NCI-H82 treated with DMSO at 0.1 percent for 48 hours (cell line): ENCODE measurements at regions not wholly inside any gene's neighbourhood (a gene's known extent, or its start where the extent isn't known, plus 50 kb on each side); places are given as distances from the start of the nearest gene placed in this dataset.
A peak's percentile ranks its signal among the peaks of the same experiment; 100 is the strongest.

ENCODE experiments used
- DNase-seq: peaks from one replicate; lab custom pipeline; 2025; ENCODE audit not compliant: unreplicated experiment; lab: John Stamatoyannopoulos, UW

DNA sequence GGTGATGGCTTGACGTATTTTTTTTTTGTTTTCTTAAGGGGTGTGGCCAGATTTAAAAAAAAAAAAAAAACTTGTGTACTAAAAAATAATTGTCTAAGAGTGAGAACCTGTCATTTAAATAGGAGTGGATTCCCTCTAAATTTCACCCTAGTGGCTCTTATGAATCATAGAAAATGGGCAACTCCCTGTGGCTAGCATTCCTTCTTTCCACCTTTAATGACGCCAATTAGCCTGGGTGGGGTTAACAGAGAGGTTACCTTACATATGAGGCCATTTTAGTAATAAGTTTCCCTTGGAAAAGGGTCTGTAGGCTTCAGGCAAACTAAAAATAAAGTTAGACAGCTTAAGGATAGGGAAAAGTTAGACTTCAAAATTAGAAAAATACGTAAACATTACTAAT, 223.5 kb upstream of the FAM241A start:
- no peak for DNase-seq

DNA sequence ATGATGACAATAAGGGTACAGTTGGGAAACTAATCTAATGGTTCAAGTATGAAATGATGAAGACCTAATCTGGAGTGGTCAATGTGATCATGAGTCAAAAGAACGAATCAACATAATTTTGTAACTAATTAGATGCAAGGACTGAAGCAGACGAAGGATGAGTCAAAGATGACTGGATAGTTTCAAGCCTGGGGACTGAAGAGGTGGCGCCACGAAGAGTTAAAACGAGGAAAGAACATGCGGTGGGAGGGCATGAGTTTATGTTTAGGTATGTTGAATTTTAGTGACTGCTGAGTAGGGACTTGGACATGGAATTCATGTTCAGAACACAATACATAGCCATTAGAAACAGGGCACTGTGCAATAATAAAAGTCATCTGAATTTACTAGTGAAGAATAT, 221.5 kb upstream of the FAM241A start:
- DNase-seq, result no peak

DNA sequence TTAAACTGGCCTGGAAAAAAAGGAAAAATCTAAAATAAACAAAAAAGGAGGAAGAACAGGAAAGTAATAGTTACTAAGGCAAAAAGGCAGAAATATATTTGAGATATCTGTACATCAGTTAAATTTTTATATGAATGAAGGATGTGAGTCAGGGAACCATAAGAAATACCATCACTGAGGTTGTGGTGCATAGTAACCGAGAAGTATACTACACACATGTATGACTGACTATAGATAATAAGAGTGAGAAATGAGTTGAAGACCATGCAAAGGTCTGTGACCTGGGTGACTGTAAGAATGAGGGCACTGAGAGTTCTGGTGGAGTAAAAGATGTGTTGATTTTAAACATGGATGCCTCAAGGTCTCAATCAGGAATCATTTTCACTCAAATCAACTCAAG, 220.6 kb upstream of the FAM241A start:
- no peak for DNase-seq

DNA sequence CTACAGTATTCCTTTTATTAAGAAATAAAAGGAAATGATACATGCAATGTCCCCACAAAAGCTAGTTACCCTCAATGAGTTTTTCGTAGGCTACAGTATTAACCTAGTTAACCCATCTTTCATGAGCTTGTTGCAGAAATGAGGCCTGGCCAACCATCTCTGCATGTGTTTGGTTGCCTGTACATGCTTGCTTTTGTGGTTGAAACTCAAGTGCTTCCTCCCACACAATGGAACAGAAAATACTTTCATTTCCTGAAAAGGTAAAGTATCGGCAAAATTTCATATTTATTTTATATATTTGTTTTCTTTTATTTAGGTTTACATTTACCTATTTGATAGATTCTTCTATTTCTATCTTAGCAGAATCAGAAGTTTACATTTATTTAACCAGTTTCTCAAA, 214.6 kb upstream of the FAM241A start:
- DNase-seq, result no peak

DNA sequence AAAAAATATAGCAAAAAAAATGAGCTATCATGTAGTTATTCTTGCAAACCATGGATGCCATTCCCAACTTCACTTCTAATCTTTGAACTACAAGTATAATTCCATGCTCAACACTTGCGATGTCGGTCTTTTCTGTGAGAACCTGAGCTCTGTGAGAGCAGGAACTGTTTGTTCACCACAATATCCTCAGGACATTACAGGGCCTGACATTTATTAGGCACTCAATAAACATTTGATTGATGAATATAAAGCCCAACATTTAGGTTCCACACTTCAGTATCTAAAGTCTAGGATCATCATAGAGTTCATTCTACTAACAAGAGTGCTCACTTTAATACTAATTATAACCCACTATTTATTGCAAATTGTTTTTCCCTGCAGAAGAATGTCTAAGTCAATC, 211.6 kb upstream of the FAM241A start:
- no peak for DNase-seq

DNA sequence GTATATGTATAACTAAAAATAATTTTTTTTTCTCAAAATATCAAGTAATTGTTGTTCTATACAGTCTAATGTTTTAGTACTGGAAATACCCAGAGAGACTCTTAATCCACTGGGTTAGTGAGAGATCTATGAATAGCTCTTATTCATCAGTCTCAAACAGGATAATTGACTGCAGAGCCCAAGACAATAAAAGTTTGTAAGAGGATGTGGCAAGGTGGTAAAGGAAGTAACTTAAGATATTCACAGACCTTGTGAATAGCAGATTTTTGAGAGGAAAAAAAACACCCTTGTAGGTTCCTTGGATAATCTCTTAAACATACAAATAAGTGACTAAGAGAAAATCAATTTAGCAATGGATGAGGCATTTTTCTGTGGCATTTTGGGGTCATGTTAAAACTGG, 210.9 kb upstream of the FAM241A start:
- peak; percentile 29 for DNase-seq

DNA sequence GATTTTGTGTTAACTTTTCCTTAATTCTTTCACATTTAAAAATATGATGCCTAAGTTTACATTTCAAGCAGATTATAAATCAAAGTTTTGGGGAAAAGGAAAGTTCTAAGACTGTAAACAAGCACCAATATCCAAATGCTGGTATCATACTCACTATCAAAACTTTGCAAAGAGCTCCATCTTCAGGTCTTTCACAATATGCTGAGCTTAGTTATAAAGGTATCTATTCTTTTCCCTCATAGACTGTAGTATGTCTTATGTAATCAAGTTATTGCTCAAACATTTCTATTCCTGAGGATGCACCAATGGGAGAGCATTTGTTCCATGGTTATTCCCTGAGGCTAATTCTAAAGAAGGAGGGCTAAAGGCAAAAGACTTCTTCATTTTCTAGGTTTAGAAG, 207.9 kb upstream of the FAM241A start:
- peak; percentile 76 for DNase-seq

DNA sequence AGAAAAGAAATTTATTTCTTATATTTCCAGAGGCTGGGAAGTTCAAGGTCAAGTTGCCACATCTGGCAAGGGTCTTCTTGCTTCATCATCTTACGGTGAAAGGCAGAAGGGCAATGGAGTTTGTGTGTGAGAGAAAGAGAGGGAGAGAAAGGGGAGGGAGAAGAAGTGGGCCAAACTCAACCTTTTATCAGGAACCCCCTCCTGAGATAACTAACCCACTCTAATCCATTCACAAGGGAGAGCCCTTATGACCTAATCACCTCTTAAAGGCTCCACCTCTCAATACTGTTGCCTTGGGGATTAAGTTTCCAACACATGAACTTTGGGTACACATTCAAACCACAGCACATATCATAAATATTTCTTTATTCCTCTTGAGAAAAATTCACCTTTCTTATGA, 203.3 kb upstream of the FAM241A start:
- no peak for DNase-seq

DNA sequence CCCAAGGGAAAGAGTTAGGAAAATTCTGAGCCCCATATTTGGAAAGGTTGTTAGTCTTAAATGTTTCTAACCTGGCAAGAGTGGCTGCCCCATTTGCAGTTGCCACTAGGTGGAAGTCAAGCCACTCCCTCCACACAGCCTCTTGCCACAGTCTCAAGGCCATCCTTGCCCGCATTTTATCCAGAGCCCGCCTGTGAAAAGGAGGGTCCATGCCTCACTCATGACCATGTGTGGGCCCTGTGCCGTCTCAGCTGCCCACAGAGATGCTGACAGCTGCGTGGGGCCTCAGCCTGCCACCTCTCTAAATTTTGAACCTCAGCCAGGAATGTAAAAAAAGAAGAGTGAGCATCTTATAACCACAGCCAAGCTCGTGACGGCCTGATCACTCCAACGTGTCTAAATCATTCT, 201.5 kb upstream of the FAM241A start:
- DNase-seq, result peak; percentile 63

DNA sequence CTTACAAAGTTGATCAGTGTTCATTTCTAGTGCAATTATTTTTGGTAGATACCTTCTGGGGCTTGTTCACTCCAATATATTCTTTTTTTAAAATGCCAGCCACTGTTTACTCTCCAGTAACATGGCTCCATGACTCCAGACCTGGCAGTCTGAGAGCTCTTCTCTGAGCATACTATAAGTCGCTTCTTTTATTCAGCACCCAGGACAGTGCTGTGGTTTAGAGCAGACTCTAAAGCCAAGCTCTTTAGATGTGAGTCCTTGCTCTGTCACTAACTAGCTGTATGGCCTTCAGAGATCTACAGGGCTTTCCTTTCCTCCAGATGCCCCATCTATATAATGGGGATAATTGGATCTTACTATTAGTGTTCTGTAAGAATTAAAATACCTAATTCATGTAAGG, 200.2 kb upstream of the FAM241A start:
- peak; percentile 70 for DNase-seq

DNA sequence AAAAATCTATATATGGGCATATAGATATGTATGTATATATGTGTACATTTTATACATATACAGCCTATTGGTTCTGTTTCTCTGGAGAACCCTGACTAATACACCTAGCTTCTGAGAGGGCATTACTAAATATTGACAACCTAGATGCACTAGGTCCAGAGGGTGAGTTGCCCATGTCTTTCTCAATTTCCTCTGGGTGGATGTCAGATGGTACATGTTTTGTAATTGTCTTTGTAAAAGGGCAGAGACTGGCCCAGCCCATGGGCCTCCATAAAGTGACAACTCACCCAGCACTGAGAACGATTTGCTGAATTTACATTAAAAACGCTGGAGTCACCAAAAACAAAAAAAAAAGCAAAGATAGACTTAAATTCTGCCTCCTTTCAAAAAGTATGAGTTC, 198.5 kb upstream of the FAM241A start:
- DNase-seq, result no peak

DNA sequence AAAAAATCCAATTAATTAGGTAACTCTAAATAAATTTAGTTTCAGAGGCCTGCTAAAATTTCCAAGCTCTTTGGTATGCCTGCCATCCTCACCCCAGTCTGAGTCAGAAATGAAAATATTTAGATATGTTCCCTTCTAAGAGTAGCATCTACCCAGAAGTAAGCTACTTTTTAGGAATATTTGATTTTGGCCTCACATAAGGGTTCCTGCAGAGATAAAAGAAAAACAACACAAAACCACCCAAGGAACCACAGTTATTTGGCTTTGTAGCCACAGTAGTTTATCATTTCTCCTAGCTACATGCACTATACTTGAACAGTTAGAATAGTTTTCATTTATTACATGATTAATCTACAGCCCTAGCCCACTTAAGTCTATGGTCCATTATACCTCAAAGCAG, 192.6 kb upstream of the FAM241A start:
- DNase-seq, result no peak

DNA sequence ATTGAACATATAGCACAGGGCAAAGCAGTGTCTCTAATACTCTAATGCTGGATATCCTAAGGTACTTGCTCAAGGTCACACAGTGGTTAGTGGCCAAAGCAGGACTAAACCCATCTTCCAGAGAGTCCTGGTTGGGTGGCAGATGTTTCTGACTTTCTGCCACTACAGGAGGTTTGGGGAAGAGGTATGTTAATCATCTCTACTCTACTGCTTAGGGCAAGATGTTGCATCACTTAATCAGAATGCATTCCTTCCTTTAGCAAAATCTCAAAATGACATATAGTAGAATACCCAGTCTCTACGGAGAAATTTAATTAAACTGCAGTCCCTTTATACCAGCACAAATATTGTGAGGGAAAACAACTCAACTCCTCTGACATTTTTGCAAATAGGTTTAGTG, 190.7 kb upstream of the FAM241A start:
- DNase-seq, result no peak

DNA sequence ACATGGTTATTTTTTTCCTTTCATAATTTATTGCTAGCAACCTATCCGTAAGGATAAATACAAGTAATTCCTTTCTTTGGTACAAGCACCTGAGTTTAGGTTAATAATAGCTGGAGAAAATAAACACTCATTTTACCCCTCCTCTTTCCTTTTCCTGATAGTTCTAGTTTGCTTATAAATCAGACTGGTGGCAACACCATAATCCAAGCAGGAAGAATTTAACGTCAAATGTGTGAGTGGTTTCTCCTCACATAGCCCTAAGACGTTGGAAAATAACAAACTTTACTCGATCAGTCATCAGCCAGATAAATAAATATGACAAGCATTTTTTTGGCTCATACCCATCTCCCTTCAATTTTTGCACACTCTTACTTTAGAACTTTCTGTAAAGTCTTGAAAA, 190.3 kb upstream of the FAM241A start:
- DNase-seq, result no peak

DNA sequence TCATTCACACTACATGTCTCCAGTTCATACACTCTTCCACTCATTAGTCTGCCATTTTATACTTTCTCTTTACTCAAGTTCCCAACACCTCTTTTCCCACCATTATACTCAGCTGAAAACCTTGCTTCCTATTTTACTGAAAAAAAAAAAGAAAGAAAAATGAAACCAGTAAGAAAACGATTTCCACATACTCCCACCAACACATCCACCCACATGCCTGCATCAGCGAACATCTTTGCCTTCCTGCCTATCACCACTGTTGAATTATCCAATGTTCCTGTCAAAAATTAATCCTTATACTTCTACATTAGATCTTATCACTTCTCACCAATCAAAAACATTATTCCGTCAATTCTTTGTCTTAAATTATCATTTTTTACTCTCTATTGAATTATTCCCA, 188.1 kb upstream of the FAM241A start:
- no peak for DNase-seq

DNA sequence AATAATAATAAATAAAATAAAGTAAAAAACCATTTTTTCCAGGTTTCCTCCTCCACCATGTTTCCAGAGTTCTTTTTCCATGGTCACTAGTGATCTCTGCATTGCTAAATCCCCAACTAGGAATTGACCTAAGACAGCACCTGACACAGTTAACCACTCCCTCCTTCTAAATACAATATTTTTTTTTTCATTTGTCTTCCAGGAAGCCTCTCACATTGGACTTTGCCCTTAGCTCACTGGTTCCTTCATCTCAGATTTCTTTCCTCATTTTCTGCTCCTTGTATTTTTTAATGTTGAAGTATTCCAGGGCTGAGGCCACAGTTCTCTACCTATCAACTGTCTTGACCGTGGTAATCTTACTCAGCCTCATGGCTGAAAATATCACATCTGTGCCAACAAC, 187.3 kb upstream of the FAM241A start:
- DNase-seq, result no peak

DNA sequence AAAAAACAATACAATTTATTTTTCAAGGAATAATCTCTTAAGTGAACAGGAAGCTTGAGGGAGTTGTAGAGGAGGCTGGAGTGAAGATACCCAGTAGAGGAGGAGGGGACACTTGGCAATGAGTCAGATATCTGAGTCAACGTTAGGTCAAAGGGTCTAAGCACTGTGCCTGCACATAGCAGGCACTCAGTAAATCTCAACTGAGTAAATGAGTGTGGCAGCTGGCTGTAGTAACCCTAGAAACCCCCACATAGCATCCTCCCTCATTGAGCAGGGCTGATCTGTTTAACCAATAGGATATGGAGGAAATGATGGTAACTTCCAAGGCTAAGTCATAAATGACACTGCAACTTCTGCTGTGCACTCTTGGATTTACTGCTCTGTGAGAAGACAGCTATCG, 186.0 kb upstream of the FAM241A start:
- DNase-seq, result no peak

DNA sequence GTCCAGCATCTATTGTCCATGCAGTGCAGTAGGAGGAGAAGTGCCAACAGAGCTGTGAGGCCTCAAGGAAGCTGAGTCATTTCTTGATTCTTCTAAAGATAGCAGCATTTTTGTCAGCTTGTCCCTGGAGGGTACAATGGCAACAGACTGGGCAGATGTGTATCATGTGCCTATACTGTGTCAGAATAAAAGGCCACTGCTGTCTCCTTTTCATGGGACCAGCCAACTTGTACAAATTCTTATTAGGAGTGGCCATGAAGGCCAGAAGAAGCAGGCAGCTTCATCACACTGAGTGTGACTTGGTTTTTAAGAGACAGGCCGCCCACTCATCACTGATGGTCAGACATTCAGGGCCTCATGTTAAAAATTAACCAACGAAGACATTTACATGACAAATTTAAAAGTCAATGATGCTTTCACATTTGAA, 185.0 kb upstream of the FAM241A start:
- no peak for DNase-seq

DNA sequence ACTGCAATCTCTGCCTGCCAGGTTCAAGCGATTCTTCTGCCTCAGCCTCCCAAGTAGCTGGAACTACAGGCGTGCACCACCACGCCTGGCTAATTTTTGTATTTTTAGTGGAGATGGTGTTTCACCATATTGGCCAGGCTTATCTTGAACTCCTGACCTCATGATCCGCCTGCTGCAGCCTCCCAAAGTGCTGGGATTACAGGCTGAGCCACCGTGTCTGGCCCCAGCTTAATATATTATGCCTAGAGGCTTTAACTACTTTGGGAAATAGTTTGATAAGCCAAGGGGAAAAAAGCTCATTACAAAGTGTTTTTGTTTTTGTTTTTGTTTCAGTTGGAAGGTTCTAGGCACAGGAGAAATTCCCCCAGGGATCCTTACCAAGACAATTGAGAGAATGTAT, 184.2 kb upstream of the FAM241A start:
- peak; percentile 33 for DNase-seq

DNA sequence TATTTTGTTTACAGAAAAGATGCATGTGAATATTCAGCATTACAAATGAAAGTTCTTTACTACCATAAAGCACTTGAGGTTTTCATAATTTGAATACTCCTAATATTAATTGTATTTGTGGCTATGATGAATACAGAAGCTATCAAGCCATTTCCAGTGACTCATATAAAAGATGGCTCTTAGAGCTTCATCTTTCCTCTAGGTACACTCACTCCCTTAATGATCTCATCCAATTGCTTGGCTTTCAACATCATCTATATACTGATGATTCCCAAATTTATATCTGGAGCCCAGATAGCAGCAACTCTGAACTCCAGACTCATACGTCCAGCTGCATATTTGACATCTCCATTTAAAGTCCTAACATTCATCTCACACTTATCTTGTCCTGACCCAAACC, 183.4 kb upstream of the FAM241A start:
- no peak for DNase-seq

DNA sequence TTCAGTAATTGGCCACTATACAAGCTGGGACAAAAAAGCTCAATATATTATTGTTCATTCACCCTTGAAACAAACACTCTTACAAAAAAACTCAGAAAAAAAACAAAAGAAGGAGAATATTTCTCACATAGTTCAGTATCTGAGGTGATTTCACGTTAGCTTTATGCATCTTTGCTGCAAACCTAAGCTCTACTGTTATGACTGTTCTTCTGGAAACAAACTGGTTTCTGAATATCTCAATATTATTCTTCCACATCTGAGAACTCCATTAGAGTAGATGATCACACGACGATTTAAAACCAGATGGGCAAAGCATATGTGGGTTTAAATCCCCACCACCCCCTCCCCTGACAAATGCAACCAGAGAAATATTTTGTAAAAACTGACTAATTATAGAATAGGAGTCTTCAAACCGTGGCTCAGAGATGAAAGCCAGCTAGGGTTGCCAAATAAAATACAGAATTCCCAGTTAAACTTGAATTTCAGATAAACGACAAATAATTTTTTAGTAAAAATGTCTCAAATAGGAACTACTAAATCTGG, 182.0 kb upstream of the FAM241A start:
- DNase-seq, result no peak

DNA sequence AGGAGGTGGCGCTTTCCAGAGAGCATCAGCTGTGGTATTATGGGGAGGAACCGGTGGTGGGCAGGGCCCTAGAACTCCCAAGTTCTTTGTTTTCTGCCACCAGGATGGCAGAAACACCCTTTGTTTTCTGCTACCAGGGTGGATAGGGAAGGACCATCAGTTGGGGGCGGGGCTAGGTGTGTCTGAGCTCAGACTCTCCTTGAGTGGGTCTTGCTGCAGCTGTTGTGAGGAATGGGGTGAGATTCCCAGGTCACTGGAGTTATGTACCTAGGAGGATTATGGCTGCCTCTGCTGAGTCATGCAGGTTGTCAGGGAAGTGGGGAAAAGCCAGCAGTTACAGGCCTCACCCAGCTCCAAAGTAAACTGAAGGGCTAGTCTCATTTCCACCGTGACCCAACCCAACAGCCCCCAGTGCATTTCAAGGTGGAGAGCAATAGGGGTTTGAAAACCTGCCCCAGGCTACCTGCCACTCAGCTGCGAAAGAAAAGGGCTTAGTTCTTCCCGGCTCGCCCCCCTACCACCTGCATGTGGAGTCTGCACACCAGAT, 167.8 kb upstream of the FAM241A start:
- DNase-seq, result no peak

DNA sequence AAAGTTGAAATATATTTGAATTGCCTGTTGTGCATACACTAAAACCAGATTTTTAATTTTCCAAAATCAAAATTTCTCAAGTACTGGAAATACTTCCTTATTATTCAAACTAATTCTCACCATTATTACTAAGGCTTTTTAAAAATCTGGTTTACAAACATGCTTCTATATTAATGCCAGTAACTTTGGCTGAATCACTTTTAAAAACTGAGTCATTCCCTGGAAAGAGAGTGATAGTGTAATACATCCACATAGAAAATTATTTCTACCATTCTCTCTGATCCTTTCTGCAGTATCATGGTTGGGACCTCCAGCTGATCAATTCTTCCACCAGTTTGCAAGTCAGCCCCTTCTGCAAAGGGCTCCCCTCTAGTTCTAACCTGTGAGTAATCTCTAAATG, 165.3 kb upstream of the FAM241A start:
- DNase-seq, result no peak

DNA sequence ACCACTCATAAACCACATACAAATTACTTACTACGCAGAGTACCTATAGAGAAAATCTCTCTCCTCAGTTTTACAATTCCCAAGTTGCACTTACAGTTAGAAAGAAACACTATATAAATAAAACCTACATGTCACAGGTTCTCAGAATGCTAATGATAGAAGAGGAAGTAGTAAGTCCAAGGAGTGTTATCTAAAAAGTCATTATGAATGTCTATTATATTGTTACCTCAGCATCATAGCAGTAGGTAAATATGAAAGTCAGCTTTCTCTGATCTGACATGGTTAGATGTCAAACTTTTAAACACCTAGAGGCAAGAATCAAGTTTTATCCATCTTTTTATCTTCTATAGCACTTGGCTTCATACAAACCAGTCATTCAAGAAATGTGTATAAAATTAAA, 163.2 kb upstream of the FAM241A start:
- DNase-seq, result no peak
